NT2/D1 (cell line): ENCODE measurements at regions not wholly inside any gene's neighbourhood (a gene's known extent, or its start where the extent isn't known, plus 50 kb on each side); places are given as distances from the start of the nearest gene placed in this dataset.

Experiments used
- SUZ12 ChIP-seq: IDR thresholded peaks from 2 replicates; pipeline ENCODE4 v1.6.1; 2011; ENCODE audit not compliant: insufficient read length, insufficient read depth; ENCODE audit errors: extremely low read depth
- YY1 ChIP-seq: IDR thresholded peaks from 2 replicates; pipeline ENCODE4 v1.6.1; 2011; ENCODE audit not compliant: insufficient read length, insufficient read depth
- ZNF274 ChIP-seq: IDR thresholded peaks from 2 replicates; pipeline ENCODE4 v1.6.1; 2011; ENCODE audit warnings: mild to moderate bottlenecking, low read depth, low read length

- no peak for TF ChIP-seq YY1
- TF ChIP-seq ZNF274, result no peak
- TF ChIP-seq SUZ12, result no peak
Measured at GRCh38 chr13:99691552-99691951, 190.3 kb downstream of the TM9SF2 start.
